SIG-M5 (cell line): ENCODE measurements at regions not wholly inside any gene's neighbourhood (a gene's known extent, or its start where the extent isn't known, plus 50 kb on each side); places are given as distances from the start of the nearest gene placed in this dataset.
"Not testable (repeated sequence)": the region's sequence is repeated elsewhere in the genome, so short reads cannot be mapped to it uniquely, and the experiment has no call there.

Source experiments
- DNase-seq: peaks from one replicate; lab custom pipeline; 2025; lab: John Stamatoyannopoulos, UW

DNA sequence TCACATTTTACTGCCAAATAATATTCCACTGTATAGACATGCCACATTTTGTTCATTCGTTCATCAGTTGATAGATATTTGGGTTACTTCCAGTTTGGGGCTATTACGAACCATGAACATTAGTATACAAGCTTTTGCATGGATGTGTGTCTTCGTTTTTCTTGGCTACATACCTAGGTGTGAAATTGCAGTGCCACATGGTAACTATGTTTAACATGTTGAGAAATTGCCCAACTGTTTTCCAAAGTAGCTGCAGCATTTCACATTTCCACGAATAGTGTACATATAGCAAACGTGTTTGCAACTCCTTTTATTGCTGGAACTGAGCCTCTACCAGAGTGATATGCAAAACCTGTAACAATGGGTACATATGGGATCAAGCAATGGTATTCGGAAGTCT lies 221.5 kb downstream of the VEGFC start:
- no peak for DNase-seq

- no peak for DNase-seq
Observed at GRCh38 chr4:176575141-176575730, 217.5 kb downstream of the VEGFC start.

DNA sequence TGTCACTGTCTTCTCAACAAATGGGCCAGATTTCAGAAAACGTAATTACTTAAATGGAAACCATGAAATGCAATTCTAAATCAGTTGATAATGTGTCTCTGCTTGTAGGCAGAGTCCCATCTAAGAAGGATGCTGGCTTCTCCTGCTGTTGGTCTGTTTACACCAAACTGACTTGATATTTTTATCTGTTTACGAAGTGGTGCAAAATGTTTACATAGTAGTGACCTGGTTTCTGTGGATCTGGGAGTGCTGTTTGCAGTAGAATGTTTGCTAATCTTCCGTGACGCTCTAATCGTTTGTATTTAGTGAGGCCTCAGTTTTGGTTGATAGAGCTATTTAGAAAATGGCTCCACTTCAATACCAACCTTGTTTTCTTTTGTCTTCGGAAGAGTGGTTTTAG lies 213.5 kb downstream of the VEGFC start:
- DNase-seq, result no peak

DNA sequence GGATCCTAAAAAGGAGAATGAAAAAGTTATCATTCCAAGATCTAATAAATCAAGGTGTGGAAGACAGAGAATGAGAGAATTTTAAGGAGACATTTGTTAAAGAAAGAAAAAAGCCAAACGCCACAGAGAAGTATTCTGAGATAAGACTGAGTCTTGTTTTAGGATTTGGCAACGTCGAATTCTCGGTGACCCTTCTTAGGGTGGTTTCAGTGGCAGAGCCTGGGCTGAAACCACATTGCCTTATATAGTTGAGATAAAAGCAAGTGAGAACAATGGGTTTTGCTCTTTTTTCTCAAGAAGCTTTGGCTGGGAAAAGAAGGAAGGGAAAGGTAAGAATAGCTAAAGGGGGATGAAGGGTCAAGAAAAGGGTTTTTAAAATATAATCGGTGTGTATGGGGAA lies 209.4 kb downstream of the VEGFC start:
- DNase-seq, result no peak

DNA sequence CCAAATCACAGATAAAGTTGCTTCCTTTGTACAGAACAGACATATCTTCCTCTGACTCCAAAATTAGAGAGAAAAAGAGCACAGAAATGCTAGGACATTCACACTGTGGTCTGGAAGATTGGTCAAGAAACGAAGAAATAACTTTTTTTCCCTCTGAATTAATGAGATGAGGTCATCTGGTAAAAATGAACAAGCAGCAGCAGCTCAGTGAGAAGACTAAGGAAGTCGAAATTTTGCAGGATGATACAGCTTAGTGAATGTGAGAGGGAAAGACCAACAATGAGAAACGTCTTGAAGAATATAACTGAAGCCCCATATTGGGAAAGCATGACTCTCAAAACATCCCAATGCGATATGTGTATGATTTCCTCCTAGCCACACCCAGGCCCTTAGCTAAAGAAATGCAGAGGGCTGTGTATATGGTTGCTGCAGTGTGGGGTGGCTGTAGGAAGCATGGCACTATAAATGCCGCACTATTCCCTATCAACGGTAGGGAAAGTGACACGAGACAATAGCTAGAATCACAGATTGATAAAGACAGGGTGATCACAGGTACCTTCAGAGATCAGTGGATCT lies 208.6 kb downstream of the VEGFC start:
- no peak for DNase-seq

GRCh38 chr4:176587920-176588319 lies 204.8 kb downstream of the VEGFC start:
- peak; percentile 62 for DNase-seq

- no peak for DNase-seq
Observed at GRCh38 chr4:176588436-176588835, 204.3 kb downstream of the VEGFC start.

DNA sequence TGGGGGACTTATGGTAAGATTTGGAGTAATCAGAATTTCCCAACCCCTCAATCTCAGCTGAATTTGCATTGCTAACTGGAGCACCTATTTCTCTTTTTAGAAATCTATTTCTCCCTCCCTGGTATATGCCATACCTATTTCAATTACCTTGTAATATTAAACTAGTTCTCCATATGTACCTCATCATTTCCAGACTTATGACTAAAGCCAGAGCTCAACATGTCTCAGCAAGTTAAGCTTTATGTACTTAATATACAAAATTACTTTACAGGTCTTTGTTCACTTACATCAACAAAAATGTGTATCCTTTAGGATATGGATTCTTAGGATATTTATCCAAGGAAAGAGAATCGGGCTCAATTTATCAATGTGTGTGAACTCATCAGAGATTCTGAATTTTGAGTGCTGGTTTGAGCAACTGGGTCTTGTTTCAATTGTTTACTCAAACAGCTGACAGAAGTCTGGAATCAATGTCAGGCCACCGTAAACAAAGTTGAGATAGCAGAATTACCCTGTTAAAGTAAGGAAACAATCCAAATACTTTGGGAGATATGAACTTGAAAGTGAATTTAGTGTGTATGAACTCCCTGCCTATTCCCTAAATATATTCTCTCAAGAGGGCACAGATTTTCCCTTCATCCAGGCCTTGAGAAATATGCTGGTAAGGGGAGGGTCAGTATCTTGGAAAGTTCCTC lies 199.6 kb downstream of the VEGFC start:
- DNase-seq, result no peak

GRCh38 chr4:176593943-176594342 lies 198.8 kb downstream of the VEGFC start:
- DNase-seq, result no peak

DNA sequence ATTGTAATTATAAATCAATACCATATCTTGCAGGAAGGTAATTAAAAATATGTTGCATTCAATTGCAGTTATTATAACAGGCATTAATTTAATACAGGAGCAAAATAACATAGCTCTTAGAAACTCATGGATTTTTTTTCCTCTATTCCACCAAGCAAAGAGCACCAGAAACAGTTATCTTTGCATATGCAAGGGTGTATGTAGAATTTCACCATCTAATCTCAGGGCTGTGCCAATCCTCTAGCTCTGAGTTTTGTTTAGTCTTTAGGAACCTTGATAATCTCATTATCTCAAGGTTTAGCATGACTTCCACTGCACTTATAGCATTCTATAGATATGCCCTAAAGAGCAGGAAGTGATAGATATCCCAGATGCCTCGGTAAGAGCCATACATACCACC lies 197.5 kb downstream of the VEGFC start:
- DNase-seq, result no peak

DNA sequence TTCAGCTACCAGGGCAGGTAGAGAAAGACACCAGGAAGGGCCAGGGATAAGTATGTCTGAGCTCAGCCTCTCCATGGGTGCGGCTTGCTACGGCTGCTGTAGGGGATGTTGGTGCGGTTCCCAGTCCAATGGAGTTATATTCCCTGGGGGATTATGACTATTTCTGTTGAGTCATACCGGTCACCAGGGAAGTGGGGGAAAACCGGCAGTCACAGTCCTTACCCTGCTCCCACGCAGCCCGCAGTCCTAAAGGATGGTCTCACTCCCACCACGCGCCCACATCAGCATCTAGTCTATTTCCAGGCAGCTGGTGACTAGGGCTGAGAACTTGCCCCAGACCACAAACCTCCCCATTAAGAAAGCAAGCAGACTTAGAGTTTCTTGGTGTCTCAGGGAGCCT lies 191.6 kb downstream of the VEGFC start:
- DNase-seq, result no peak

- no peak for DNase-seq
Observed at GRCh38 chr4:176607807-176608206, 184.9 kb downstream of the VEGFC start.

GRCh38 chr4:176608346-176608745 lies 184.4 kb downstream of the VEGFC start:
- no peak for DNase-seq

- no peak for DNase-seq
Observed at GRCh38 chr4:176610594-176610993, 182.1 kb downstream of the VEGFC start.

GRCh38 chr4:176611381-176611780 lies 181.3 kb downstream of the VEGFC start:
- DNase-seq, result no peak

- peak; percentile 49 for DNase-seq
Observed at GRCh38 chr4:176611951-176612350, 180.8 kb downstream of the VEGFC start.

- no peak for DNase-seq
Observed at GRCh38 chr4:176614793-176615192, 177.9 kb downstream of the VEGFC start.

DNA sequence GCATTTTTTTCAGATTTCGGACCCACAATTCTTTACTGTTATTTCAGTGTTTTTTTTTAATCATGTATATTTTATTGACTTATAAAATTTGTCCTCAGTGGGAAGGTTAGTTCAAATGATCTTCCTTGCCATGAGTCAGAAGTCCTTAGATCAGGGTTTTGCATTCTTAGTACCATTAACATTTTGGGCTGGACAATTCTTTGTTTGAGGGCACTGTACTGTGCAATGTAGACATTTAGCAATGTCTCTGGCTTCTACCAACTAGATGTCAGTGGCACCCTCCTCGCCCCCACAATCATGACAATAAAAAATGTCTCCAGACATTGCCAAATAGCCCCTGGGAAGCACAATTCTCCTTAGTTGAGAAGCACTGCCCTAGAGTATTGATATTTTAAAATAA lies 176.6 kb downstream of the VEGFC start:
- DNase-seq, result no peak

- no peak for DNase-seq
Observed at GRCh38 chr4:176618138-176618537, 174.6 kb downstream of the VEGFC start.

DNA sequence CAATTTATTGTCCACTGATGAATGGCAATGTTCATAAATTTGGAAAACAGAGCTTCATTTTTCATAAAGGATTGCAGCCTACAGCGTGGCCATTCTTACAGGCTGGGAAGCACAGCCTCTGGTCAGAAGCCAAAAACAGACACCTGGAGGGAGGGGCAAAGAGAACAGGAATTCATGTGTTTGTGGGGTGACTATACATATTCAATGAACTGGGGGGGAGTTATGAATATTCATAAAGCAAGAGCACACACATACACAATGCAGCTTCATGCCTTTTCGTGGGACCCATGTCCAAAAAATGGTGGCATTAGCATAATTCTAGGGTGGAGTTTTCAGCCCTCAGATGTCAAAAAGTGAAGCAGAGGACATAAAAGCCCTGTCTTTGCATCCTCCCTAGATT lies 173.3 kb downstream of the VEGFC start:
- no peak for DNase-seq

GRCh38 chr4:176622251-176622948 lies 170.3 kb downstream of the VEGFC start:
- DNase-seq, result no peak

DNA sequence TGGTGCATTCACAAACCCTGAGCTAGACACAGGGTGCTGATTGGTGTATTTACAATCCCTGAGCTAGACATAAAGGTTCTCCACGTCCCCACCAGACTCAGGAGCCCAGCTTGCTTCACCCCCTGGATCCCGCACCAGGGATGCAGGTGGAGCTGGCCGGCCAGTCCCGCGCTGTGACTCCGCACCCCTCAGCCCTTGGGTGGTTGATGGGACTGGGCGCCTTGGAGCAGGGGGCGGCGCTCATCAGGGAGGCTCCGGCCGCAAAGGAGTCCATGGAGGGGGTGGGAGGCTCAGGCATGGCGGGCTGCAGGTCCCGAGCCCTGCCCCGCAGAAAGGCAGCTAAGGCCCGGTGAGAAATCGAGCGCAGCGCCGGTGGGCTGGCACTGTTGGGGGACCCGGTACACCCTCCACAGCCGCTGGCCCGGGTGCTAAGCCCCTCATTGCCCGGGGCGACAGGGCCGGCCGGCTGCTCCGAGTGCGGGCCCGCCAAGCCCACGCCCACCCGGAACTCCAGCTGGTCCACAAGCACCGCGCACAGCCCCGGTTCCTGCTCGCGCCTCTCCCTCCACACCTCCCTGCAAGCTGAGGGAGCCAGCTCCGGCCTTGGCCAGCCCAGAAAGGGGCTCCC lies 167.6 kb downstream of the VEGFC start:
- not testable (repeated sequence) for DNase-seq

DNA sequence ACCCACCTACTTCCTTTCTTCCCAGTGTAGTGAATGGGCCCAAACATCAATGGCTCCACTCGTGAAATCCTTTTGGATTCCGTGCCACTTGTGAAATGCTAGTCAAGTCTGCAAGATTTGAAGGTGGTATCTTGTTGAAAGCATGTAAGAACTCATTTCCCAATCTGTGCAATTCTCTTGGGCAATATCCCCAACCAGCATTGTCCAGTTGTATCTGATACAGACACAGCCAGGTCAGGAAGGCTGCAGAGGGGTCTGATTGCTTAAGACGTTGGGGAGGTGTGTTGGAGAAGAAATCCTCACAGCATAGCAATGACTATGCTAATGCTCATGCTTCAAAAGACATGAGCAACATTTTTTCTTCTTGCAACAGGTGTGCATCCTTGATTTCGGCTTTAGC lies 164.8 kb downstream of the VEGFC start:
- no peak for DNase-seq
